ENCODE measurements at regions not wholly inside any gene's neighbourhood (a gene's known extent, or its start where the extent isn't known, plus 50 kb on each side); places are given as distances from the start of the nearest gene placed in this dataset.

DNA sequence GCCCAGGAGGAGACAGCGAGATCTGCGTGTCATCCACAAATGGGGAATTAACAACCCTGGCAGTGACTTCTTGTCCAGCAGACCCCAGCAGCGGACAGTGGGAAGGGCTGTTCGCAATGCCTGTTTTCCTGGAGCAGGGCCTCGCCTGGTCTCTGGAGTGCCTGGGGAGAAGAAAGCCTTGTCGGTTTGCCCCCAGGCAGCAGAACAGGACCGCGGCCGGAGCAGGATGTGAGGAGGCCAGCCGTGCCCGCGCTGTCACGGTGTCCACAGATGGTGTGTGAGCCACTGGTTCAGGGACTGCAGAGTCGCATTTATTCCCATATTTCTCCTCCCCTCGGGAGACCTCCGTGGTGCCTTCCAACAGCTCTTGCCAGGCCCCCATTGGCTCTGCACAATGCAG, 68.5 kb upstream of the GSE1 start:
- no peak for TF ChIP-seq CTCF (IDR thresholded peaks at IDR 0.05)
- TF ChIP-seq POLR2A (IDR thresholded peaks at IDR 0.05): no peak

Measured in body of pancreas (tissue), 4 donors.